ENCODE measurements at regions not wholly inside any gene's neighbourhood (a gene's known extent, or its start where the extent isn't known, plus 50 kb on each side); places are given as distances from the start of the nearest gene placed in this dataset.

DNA sequence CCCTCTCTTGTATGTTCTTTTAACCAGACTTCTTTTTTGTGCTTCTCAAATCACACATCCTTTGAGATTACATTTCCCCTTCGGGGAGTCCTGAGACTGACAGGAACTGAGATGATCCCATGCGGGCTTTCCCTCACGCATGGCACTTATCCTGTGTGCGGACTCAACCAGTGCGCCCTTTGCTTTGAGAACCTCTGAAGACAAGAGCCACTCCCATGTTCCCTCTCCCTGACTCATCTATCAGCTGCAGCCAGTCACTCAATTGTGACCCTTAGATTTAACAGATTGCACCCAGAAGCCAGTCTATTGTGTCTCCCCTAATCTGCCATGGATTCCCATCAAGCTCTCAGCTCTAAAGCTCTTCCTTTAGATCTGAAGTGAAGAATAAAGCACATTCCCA, 353.9 kb upstream of the MEOX2 start:
- Histone ChIP-seq H3K79me2 (ENCODE audit: control insufficient read depth, low read length) (no peaks in the 10 kb centered on the region), H3K9me3 (ENCODE audit: control insufficient read depth, insufficient read depth, low read length) (peaks cover 6% of the 10 kb centered on the region; the same call in 1 of the 2 replicates), H3K4me1 (ENCODE audit: control insufficient read depth, low read length) (no peaks in the 10 kb centered on the region), H3K27me3 (ENCODE audit: control insufficient read depth, low read length) (no peaks in the 10 kb centered on the region), H3F3A (ENCODE audit: control insufficient read depth, insufficient read depth) (no peaks in the 10 kb centered on the region), H3K4me2 (ENCODE audit: low read length) (no peak overlapping the region), H3K36me3 (ENCODE audit: control insufficient read depth, low read length) (no peaks in the 10 kb centered on the region), H3K27ac (ENCODE audit: low read depth, low read length) (no peak overlapping the region), H4K20me1 (ENCODE audit: control insufficient read depth, insufficient read depth, low read depth, low read length) (no peaks in the 10 kb centered on the region), H3K9me2 (replicated peaks; ENCODE audit: control insufficient read depth, low read length) (no peaks in the 10 kb centered on the region), H3K4me3 (ENCODE audit: low read length) (no peak overlapping the region)
- TF ChIP-seq EZH2phosphoT487 (IDR thresholded peaks at IDR 0.05; ENCODE audit: borderline replicate concordance, low read length) = no peak
- TF ChIP-seq, protein P1, sequence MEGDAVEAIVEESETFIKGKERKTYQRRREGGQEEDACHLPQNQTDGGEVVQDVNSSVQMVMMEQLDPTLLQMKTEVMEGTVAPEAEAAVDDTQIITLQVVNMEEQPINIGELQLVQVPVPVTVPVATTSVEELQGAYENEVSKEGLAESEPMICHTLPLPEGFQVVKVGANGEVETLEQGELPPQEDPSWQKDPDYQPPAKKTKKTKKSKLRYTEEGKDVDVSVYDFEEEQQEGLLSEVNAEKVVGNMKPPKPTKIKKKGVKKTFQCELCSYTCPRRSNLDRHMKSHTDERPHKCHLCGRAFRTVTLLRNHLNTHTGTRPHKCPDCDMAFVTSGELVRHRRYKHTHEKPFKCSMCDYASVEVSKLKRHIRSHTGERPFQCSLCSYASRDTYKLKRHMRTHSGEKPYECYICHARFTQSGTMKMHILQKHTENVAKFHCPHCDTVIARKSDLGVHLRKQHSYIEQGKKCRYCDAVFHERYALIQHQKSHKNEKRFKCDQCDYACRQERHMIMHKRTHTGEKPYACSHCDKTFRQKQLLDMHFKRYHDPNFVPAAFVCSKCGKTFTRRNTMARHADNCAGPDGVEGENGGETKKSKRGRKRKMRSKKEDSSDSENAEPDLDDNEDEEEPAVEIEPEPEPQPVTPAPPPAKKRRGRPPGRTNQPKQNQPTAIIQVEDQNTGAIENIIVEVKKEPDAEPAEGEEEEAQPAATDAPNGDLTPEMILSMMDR (IDR thresholded peaks at IDR 0.05; ENCODE audit: low read depth, low read length, poor library complexity, severe bottlenecking) = no peak

DNA sequence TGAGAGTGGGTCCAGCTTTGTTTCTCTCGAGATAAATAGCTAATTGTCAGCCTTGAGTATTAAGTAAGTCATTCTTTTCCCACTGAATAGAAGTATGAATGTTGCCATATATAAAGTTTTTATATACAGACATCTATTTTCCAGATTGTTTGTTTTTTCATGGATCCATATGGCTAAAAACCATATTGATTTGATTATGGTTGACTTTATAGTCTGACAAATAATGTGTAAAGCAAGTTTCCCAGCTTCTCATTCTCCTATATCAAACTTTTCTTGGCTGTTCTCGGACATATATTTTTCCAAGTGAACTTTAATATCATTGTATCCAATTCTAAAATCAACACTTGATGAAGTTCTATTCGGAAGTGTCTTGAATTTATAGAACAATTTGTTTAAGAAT, 352.4 kb upstream of the MEOX2 start:
- no peak overlapping the region for H3K4me2 ChIP-seq (ENCODE audit: low read length)
- no peaks in the 10 kb centered on the region for H3K4me1 ChIP-seq (ENCODE audit: control insufficient read depth, low read length)
- peaks cover 3% of the 10 kb centered on the region; the same call in 1 of the 2 replicates for H3K9me3 ChIP-seq (ENCODE audit: control insufficient read depth, insufficient read depth, low read length)
- TF ChIP-seq, protein P1 (IDR thresholded peaks at IDR 0.05; ENCODE audit: low read depth, low read length, poor library complexity, severe bottlenecking) = no peak
- no peak for TF ChIP-seq EZH2phosphoT487 (IDR thresholded peaks at IDR 0.05; ENCODE audit: borderline replicate concordance, low read length)
- H4K20me1 ChIP-seq (ENCODE audit: control insufficient read depth, insufficient read depth, low read depth, low read length) = no peaks in the 10 kb centered on the region
- H3K79me2 ChIP-seq (ENCODE audit: control insufficient read depth, low read length) = no peaks in the 10 kb centered on the region
- H3K36me3 ChIP-seq (ENCODE audit: control insufficient read depth, low read length) = no peaks in the 10 kb centered on the region
- no peaks in the 10 kb centered on the region for H3F3A ChIP-seq (ENCODE audit: control insufficient read depth, insufficient read depth)
- H3K4me3 ChIP-seq (ENCODE audit: low read length) = no peak overlapping the region
- no peaks in the 10 kb centered on the region for H3K27me3 ChIP-seq (ENCODE audit: control insufficient read depth, low read length)
- no peak overlapping the region for H3K27ac ChIP-seq (ENCODE audit: low read depth, low read length)
- no peaks in the 10 kb centered on the region for H3K9me2 ChIP-seq (replicated peaks; ENCODE audit: control insufficient read depth, low read length)

DNA sequence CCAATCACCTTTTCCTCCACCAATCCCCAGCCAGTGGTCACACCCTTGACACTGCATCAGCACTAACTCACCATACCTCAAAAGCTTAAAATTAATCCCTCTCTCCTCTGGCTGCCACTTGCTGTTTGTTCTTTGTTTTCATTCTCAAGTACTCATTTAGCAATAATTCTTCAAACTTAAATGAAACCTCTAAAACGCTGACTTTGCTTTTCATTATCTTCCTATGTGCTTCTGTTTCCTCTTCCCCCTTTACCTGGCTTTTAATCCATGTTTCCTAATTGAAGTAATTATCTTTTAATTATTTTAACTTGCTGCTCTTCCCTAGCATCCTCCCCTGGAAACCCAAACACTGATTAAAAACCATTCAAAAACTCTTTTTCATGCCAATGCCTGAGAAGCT, 348.9 kb upstream of the MEOX2 start:
- Histone ChIP-seq H3K27ac (ENCODE audit: low read depth, low read length) (no peak overlapping the region), H4K20me1 (ENCODE audit: control insufficient read depth, insufficient read depth, low read depth, low read length) (no peaks in the 10 kb centered on the region), H3K9me2 (replicated peaks; ENCODE audit: control insufficient read depth, low read length) (no peaks in the 10 kb centered on the region), H3K27me3 (ENCODE audit: control insufficient read depth, low read length) (no peaks in the 10 kb centered on the region), H3K9me3 (ENCODE audit: control insufficient read depth, insufficient read depth, low read length) (no peaks in the 10 kb centered on the region), H3K36me3 (ENCODE audit: control insufficient read depth, low read length) (no peaks in the 10 kb centered on the region), H3F3A (ENCODE audit: control insufficient read depth, insufficient read depth) (no peaks in the 10 kb centered on the region), H3K79me2 (ENCODE audit: control insufficient read depth, low read length) (no peaks in the 10 kb centered on the region), H3K4me1 (ENCODE audit: control insufficient read depth, low read length) (no peaks in the 10 kb centered on the region), H3K4me2 (ENCODE audit: low read length) (no peak overlapping the region), H3K4me3 (ENCODE audit: low read length) (no peak overlapping the region)
- no peak for TF ChIP-seq EZH2phosphoT487 (IDR thresholded peaks at IDR 0.05; ENCODE audit: borderline replicate concordance, low read length)

DNA sequence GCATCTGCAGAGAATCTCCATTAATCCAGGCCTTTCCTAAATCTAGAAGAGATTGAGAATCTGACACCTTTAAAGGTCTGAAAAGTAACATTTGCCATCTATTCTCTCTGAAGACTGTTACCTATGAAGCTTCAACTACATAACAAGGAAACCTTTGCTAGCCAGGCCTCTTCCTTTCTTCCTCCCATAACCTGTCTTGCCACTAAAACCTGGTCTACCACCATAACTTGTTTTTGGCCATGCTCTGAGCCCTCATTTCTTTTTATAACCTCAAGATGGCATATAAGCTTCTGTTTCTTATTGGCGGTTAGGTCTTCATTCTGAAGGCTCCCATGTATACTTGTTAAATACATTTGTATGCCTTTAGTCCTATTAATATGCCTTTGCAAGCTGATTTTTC, 348.4 kb upstream of the MEOX2 start:
- Histone ChIP-seq H3K27ac (ENCODE audit: low read depth, low read length) (no peak overlapping the region), H3K9me3 (ENCODE audit: control insufficient read depth, insufficient read depth, low read length) (no peaks in the 10 kb centered on the region), H3K36me3 (ENCODE audit: control insufficient read depth, low read length) (no peaks in the 10 kb centered on the region), H3K4me3 (ENCODE audit: low read length) (no peak overlapping the region), H3K4me2 (ENCODE audit: low read length) (no peak overlapping the region), H3K27me3 (ENCODE audit: control insufficient read depth, low read length) (no peaks in the 10 kb centered on the region), H3K4me1 (ENCODE audit: control insufficient read depth, low read length) (no peaks in the 10 kb centered on the region), H3F3A (ENCODE audit: control insufficient read depth, insufficient read depth) (no peaks in the 10 kb centered on the region), H3K79me2 (ENCODE audit: control insufficient read depth, low read length) (no peaks in the 10 kb centered on the region), H3K9me2 (replicated peaks; ENCODE audit: control insufficient read depth, low read length) (no peaks in the 10 kb centered on the region), H4K20me1 (ENCODE audit: control insufficient read depth, insufficient read depth, low read depth, low read length) (no peaks in the 10 kb centered on the region)
- TF ChIP-seq, protein P1 (IDR thresholded peaks at IDR 0.05; ENCODE audit: low read depth, low read length, poor library complexity, severe bottlenecking) = no peak
- no peak for TF ChIP-seq EZH2phosphoT487 (IDR thresholded peaks at IDR 0.05; ENCODE audit: borderline replicate concordance, low read length)

Data from DOHH2 (cell line).